22Rv1 (cell line): ENCODE measurements at regions not wholly inside any gene's neighbourhood (a gene's known extent, or its start where the extent isn't known, plus 50 kb on each side); places are given as distances from the start of the nearest gene placed in this dataset.

Experiments used
- H3K27ac ChIP-seq: fragments of 450-650 bp; 2 replicates; pipeline ENCODE4 v1.5.1; 2017
- ZFX ChIP-seq: fragments of 450-650 bp; IDR thresholded peaks from 2 replicates; pipeline ENCODE4 v1.6.1; 2017; ENCODE audit warnings: antibody characterized with exemption, borderline replicate concordance
- TF ChIP-seq, protein P1 (sequence below): fragments of 450-650 bp; IDR thresholded peaks from 2 replicates; pipeline ENCODE4 v1.5.1; 2017; ENCODE audit warnings: mild to moderate bottlenecking

DNA sequence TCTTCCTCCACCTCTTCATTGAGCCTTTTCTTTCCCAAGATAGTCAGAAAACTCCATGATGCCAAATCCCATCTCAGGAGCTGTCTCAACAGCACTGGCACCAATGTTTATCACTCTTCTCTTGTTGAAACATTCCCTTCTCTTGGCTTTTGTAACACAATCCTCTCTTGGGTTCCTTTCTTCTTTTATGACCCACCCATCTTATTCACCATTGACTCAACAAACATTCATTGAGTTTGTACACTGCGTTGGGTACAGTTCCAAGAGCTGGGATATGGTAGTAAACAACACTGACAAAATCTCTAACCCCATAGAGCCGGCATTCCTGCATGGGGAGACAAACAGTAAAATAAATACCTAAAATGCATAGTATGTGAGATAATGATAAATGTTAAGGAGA lies 577.5 kb downstream of the INHBA start:
- TF ChIP-seq, protein P1, sequence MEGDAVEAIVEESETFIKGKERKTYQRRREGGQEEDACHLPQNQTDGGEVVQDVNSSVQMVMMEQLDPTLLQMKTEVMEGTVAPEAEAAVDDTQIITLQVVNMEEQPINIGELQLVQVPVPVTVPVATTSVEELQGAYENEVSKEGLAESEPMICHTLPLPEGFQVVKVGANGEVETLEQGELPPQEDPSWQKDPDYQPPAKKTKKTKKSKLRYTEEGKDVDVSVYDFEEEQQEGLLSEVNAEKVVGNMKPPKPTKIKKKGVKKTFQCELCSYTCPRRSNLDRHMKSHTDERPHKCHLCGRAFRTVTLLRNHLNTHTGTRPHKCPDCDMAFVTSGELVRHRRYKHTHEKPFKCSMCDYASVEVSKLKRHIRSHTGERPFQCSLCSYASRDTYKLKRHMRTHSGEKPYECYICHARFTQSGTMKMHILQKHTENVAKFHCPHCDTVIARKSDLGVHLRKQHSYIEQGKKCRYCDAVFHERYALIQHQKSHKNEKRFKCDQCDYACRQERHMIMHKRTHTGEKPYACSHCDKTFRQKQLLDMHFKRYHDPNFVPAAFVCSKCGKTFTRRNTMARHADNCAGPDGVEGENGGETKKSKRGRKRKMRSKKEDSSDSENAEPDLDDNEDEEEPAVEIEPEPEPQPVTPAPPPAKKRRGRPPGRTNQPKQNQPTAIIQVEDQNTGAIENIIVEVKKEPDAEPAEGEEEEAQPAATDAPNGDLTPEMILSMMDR: no peak
- no peak for TF ChIP-seq ZFX
- no peak overlapping the region for H3K27ac ChIP-seq

DNA sequence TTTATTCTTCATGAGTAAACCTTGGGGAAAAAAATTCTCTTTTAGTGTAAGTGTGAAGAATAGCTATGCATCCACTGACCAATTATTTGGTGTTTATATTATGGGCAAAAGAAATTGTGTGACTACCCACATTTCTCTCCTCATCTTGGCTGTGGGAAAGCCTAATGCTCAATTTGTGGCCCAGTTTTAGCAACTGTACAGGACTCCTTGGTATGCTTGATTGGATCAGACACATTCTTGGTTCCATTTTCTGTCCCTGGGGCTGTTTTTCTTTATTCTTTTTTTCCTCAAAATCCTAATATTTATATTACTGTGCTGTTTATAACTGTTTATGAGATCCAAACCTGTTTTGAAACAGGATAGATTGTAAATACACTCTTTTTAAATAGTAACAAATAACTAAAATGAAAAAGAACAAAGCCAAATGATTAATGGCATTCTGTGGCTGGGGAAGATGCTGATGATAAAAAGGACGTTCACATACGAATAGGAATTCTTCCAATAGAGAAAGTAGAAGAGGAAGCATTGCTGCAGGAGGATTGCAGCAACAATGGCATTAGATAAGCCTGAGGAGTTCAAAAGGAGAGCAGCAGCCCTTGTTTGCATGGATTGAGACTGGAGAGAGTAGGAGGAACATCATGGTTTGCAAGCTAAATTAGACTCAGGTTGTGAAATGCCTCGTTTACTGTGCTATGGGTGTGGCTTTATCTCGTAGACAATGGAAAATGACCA lies 580.5 kb downstream of the INHBA start:
- no peak for TF ChIP-seq ZFX
- TF ChIP-seq, protein P1: no peak
- no peak overlapping the region for H3K27ac ChIP-seq

DNA sequence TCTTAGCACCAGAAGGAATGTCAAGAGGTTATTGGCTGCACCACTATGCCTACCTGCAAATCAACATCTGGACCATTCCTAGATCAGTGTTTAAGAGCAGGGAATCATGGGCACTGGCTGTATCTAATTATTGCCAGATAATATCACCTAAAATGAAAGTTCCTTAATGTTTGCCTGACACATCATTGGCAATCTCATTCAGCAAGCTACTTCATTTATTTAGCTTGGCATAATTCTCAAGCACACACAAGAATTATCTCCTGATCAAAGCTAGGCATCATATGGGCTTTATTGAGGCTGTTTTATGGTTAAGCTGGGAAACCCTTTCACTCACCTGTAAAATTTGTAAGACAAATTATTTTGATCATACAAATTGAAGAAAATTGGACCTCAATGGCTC lies 581.7 kb downstream of the INHBA start:
- H3K27ac ChIP-seq: 0 out of 2 replicates have a peak overlapping the region, but pooled peaks have one; percentile 1
- TF ChIP-seq ZFX: no peak
- TF ChIP-seq, protein P1: no peak

DNA sequence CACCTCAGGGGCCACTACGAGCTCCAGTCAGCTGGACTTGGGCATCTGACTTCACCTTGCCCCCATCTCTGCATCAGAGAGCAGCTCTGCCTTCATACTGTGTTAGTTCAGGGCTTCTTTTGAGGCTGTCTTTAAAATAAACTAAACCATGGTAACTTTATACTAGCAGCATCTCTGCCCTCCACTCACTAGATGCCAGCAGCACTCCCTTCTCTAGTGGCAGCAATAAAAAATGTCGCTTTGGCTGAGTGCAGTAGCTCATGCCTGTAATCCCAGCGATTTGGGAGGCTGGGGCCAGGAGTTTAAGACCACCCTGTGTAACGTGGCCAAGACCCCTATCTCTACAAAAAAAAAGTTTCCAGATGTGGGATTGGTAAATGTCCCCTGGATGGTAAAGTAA lies 584.4 kb downstream of the INHBA start:
- no peak overlapping the region for H3K27ac ChIP-seq
- no peak for TF ChIP-seq ZFX
- TF ChIP-seq, protein P1: no peak

DNA sequence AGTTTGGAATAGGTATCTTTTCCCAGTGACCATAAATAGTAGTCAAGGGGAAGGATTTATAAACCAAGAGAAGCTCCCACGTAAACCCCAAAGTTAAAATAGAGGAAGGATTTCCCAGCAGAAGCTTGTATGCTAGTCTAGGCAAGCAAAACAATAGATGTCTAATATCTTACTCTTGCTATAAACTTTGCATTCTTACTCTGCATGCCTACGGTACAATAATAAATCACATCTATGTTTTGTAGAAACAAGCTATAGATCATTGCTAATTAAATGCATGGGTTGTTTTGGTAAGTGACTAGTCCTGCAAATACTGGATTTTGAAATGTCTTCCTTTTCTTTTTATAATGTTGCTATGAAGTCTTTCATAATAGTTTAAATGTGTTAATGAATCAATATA lies 585.5 kb downstream of the INHBA start:
- H3K27ac ChIP-seq: no peak overlapping the region
- TF ChIP-seq, protein P1: no peak
- TF ChIP-seq ZFX: no peak

DNA sequence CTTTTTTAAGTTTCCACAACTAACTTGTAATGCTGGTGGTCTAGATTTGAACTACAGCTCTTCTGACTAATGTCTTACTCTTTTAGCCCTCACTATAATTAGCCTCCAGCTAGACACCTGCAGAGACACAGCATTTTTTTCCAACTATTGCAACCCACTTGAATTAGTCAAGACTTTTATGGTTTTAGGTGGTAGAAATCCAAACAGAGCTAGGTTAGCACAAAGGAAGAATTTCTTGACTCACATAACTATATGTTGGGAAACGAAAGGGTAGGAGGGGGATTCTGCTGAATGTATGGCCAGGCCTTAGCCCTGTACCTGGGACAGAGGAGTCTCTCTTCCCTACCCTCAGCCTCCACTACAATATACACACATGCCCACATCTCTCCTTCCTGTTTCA lies 586.1 kb downstream of the INHBA start:
- H3K27ac ChIP-seq: no peak overlapping the region
- TF ChIP-seq, protein P1: no peak
- TF ChIP-seq ZFX: no peak

DNA sequence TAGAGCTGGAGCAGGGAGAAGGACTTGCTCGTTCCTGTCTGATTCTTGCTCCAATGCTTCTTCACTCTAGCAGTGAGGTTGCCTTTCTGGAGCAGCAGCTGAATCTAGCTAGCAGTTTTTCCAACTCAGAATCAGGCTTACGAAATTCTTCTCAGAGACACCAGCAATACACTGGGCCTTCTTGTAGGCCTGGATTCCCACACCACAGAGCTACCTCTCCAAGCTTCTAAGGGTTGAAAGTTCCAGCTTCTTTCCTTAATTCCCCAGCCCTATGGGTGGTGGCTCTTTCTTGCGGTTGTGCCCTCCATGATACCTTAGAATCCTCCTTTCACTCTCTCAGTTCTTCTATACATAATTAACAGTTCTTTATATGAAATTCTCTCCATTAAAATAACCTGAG lies 586.6 kb downstream of the INHBA start:
- H3K27ac ChIP-seq: no peak overlapping the region
- no peak for TF ChIP-seq ZFX
- TF ChIP-seq, protein P1: no peak
